ENCODE measurements at regions not wholly inside any gene's neighbourhood (a gene's known extent, or its start where the extent isn't known, plus 50 kb on each side); places are given as distances from the start of the nearest gene placed in this dataset.

DNA sequence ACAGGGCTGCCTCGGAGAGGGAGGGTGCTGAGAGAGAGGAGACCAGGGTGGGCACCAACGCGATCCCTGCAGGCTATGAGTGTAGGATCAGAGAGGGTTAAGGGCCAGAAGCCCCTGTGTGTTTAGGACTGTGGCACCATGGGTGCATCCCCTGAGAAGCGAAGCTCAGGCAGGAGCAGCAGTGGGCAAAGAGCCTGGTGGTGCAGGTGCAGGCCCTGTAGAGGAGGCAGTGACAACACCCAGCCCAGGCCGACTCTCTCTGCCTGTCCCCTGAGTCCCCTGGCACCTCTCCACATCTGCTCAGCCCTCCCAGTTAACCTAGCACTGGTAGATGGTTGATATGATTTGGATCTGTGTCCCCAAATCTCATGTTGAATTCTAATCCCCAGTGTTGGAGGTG, 139.8 kb downstream of the RNF152 start:
- CTCF ChIA-PET: no interaction called here
- intact Hi-C loops (cut with micrococcal nuclease): no loop called here

More for the DNA sequence above, 139.8 kb downstream of the RNF152 start:
- H3K36me3 ChIP-seq (ENCODE audit: control insufficient read depth in 2 of 2, extremely low read depth in 1 of 2, insufficient read depth in 2 of 2, low read length in 2 of 2): no peaks in the 10 kb centered on the region
- peaks cover 16% of the 10 kb centered on the region for H3K4me1 ChIP-seq (ENCODE audit: control insufficient read depth, extremely low read depth, insufficient read depth, low read length)
- H3K4me2 ChIP-seq (ENCODE audit: insufficient read depth, low read length): no peak overlapping the region
- TF ChIP-seq JUN (IDR thresholded peaks at IDR 0.05; ENCODE audit: borderline replicate concordance, insufficient read depth, insufficient read length, low read depth) (no peak), GATA2 (IDR thresholded peaks at IDR 0.05; ENCODE audit: insufficient read depth, insufficient read length, low read depth, low read length) (no peak), POLR2A (IDR thresholded peaks at IDR 0.05; ENCODE audit: low read depth, low read length) (no peak), FOS (IDR thresholded peaks at IDR 0.05; ENCODE audit: borderline replicate concordance, insufficient read depth, low read length) (no peak), MYC (IDR thresholded peaks at IDR 0.05; ENCODE audit: low read depth, low read length) (no peak), POLR2AphosphoS5 (IDR thresholded peaks at IDR 0.05; ENCODE audit: insufficient read depth, low read depth, low read length) (no peak), EZH2 (IDR thresholded peaks at IDR 0.05; ENCODE audit: borderline replicate concordance, low read depth, low read length, severe bottlenecking) (no peak)
- TF ChIP-seq, protein P1, sequence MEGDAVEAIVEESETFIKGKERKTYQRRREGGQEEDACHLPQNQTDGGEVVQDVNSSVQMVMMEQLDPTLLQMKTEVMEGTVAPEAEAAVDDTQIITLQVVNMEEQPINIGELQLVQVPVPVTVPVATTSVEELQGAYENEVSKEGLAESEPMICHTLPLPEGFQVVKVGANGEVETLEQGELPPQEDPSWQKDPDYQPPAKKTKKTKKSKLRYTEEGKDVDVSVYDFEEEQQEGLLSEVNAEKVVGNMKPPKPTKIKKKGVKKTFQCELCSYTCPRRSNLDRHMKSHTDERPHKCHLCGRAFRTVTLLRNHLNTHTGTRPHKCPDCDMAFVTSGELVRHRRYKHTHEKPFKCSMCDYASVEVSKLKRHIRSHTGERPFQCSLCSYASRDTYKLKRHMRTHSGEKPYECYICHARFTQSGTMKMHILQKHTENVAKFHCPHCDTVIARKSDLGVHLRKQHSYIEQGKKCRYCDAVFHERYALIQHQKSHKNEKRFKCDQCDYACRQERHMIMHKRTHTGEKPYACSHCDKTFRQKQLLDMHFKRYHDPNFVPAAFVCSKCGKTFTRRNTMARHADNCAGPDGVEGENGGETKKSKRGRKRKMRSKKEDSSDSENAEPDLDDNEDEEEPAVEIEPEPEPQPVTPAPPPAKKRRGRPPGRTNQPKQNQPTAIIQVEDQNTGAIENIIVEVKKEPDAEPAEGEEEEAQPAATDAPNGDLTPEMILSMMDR (IDR thresholded peaks at IDR 0.05; ENCODE audit: extremely low read depth in 1 of 2, insufficient read depth in 1 of 2, low read depth in 1 of 2, low read length in 2 of 2): no peak
- TF ChIP-seq, protein P2, sequence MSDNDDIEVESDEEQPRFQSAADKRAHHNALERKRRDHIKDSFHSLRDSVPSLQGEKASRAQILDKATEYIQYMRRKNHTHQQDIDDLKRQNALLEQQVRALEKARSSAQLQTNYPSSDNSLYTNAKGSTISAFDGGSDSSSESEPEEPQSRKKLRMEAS (IDR thresholded peaks at IDR 0.05; ENCODE audit: insufficient read depth, insufficient read length): no peak
- H3K9me1 ChIP-seq (replicated peaks; ENCODE audit: control insufficient read depth, extremely low read depth, insufficient read depth, low read length): no peaks in the 10 kb centered on the region
- no peaks in the 10 kb centered on the region for H3K79me2 ChIP-seq (ENCODE audit: control insufficient read depth, insufficient read depth, low read length)
- no peak overlapping the region for H3K27ac ChIP-seq (ENCODE audit: insufficient read depth, low read depth, low read length)
- H3K9ac ChIP-seq (replicated peaks; ENCODE audit: extremely low read depth, insufficient read depth, low read length): no peak overlapping the region
- H3K4me3 ChIP-seq (replicated peaks in 1 of 3; ENCODE audit: insufficient read depth in 1 of 3, low read depth in 1 of 3, low read length in 3 of 3): no peak overlapping the region
- H3K27me3 ChIP-seq (ENCODE audit: control insufficient read depth in 2 of 2, insufficient read depth in 2 of 2, low read length in 2 of 2): no peaks in the 10 kb centered on the region
- DNase-seq (ENCODE audit: low read depth, low spot score): no peak
- H4K20me1 ChIP-seq (replicated peaks; ENCODE audit: control insufficient read depth, extremely low read depth, insufficient read depth, low read length): no peaks in the 10 kb centered on the region
- H2AFZ ChIP-seq (ENCODE audit: low read depth, low read length): no peak overlapping the region
- dilution Hi-C loops (cut with MboI; ENCODE audit: extremely low pct_ligation_motif_present, low sequenced_read_pairs): no loop called here
- H3K9me3 ChIP-seq (replicated peaks; ENCODE audit: control insufficient read depth, insufficient read depth, low read length): no peaks in the 10 kb centered on the region
- POLR2A ChIA-PET: no interaction called here
- BruUV-seq (replicated peaks): no TSS peak
- FAIRE-seq: no peak

Measured in endothelial cell of umbilical vein (primary cell).